ENCODE measurements at regions not wholly inside any gene's neighbourhood (a gene's known extent, or its start where the extent isn't known, plus 50 kb on each side); places are given as distances from the start of the nearest gene placed in this dataset.

- Mint-ChIP-seq H3K27me3 (ENCODE audit: low read depth) (no peaks in the 10 kb centered on the region), H3K9me3 (no peaks in the 10 kb centered on the region), H3K36me3 (no peaks in the 10 kb centered on the region), H3K27ac (no peak overlapping the region), H3K4me1 (no peaks in the 10 kb centered on the region), H3K4me3 (no peak overlapping the region)
- POLR2A ChIA-PET: no interaction called here
- no peak for TF ChIP-seq TCF7 (CRISPR knock-in tag; IDR thresholded peaks at IDR 0.05; ENCODE audit: low read depth)
- TF ChIP-seq ZMAT4 (CRISPR knock-in tag; IDR thresholded peaks at IDR 0.05): no peak
- TF ChIP-seq, protein P1, sequence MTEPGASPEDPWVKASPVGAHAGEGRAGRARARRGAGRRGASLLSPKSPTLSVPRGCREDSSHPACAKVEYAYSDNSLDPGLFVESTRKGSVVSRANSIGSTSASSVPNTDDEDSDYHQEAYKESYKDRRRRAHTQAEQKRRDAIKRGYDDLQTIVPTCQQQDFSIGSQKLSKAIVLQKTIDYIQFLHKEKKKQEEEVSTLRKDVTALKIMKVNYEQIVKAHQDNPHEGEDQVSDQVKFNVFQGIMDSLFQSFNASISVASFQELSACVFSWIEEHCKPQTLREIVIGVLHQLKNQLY (CRISPR knock-in tag; IDR thresholded peaks at IDR 0.05): no peak
- TF ChIP-seq, protein P2, sequence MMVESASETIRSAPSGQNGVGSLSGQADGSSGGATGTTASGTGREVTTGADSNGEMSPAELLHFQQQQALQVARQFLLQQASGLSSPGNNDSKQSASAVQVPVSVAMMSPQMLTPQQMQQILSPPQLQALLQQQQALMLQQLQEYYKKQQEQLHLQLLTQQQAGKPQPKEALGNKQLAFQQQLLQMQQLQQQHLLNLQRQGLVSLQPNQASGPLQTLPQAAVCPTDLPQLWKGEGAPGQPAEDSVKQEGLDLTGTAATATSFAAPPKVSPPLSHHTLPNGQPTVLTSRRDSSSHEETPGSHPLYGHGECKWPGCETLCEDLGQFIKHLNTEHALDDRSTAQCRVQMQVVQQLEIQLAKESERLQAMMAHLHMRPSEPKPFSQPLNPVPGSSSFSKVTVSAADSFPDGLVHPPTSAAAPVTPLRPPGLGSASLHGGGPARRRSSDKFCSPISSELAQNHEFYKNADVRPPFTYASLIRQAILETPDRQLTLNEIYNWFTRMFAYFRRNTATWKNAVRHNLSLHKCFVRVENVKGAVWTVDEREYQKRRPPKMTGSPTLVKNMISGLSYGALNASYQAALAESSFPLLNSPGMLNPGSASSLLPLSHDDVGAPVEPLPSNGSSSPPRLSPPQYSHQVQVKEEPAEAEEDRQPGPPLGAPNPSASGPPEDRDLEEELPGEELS (CRISPR knock-in tag; IDR thresholded peaks at IDR 0.05): no peak
- TF ChIP-seq ZNF423 (CRISPR knock-in tag; IDR thresholded peaks at IDR 0.05): no peak
- TF ChIP-seq HMGXB4 (CRISPR knock-in tag; IDR thresholded peaks at IDR 0.05): no peak
- no peak for TF ChIP-seq ZNF416 (CRISPR knock-in tag; IDR thresholded peaks at IDR 0.05)
- no peak for TF ChIP-seq RELA (CRISPR knock-in tag; IDR thresholded peaks at IDR 0.05; ENCODE audit: borderline replicate concordance)
- TF ChIP-seq TEAD1 (CRISPR knock-in tag; IDR thresholded peaks at IDR 0.05): no peak
- no peak for TF ChIP-seq FOXP1 (CRISPR knock-in tag; IDR thresholded peaks at IDR 0.05; ENCODE audit: borderline replicate concordance)
- no peak for TF ChIP-seq MXD4 (CRISPR knock-in tag; IDR thresholded peaks at IDR 0.05; ENCODE audit: borderline replicate concordance)
- TF ChIP-seq SMAD3 (CRISPR knock-in tag; IDR thresholded peaks at IDR 0.05; ENCODE audit: borderline replicate concordance): no peak
- TF ChIP-seq ERG (CRISPR knock-in tag; IDR thresholded peaks at IDR 0.05): no peak
- no peak for TF ChIP-seq ZNF317 (CRISPR knock-in tag; IDR thresholded peaks at IDR 0.05; ENCODE audit: borderline replicate concordance, low read depth)
- TF ChIP-seq, protein P3, sequence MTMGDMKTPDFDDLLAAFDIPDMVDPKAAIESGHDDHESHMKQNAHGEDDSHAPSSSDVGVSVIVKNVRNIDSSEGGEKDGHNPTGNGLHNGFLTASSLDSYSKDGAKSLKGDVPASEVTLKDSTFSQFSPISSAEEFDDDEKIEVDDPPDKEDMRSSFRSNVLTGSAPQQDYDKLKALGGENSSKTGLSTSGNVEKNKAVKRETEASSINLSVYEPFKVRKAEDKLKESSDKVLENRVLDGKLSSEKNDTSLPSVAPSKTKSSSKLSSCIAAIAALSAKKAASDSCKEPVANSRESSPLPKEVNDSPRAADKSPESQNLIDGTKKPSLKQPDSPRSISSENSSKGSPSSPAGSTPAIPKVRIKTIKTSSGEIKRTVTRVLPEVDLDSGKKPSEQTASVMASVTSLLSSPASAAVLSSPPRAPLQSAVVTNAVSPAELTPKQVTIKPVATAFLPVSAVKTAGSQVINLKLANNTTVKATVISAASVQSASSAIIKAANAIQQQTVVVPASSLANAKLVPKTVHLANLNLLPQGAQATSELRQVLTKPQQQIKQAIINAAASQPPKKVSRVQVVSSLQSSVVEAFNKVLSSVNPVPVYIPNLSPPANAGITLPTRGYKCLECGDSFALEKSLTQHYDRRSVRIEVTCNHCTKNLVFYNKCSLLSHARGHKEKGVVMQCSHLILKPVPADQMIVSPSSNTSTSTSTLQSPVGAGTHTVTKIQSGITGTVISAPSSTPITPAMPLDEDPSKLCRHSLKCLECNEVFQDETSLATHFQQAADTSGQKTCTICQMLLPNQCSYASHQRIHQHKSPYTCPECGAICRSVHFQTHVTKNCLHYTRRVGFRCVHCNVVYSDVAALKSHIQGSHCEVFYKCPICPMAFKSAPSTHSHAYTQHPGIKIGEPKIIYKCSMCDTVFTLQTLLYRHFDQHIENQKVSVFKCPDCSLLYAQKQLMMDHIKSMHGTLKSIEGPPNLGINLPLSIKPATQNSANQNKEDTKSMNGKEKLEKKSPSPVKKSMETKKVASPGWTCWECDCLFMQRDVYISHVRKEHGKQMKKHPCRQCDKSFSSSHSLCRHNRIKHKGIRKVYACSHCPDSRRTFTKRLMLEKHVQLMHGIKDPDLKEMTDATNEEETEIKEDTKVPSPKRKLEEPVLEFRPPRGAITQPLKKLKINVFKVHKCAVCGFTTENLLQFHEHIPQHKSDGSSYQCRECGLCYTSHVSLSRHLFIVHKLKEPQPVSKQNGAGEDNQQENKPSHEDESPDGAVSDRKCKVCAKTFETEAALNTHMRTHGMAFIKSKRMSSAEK (CRISPR knock-in tag; IDR thresholded peaks at IDR 0.05; ENCODE audit: borderline replicate concordance): no peak
- no peak for TF ChIP-seq ZNF232 (CRISPR knock-in tag; IDR thresholded peaks at IDR 0.05)
- TF ChIP-seq, protein P4, sequence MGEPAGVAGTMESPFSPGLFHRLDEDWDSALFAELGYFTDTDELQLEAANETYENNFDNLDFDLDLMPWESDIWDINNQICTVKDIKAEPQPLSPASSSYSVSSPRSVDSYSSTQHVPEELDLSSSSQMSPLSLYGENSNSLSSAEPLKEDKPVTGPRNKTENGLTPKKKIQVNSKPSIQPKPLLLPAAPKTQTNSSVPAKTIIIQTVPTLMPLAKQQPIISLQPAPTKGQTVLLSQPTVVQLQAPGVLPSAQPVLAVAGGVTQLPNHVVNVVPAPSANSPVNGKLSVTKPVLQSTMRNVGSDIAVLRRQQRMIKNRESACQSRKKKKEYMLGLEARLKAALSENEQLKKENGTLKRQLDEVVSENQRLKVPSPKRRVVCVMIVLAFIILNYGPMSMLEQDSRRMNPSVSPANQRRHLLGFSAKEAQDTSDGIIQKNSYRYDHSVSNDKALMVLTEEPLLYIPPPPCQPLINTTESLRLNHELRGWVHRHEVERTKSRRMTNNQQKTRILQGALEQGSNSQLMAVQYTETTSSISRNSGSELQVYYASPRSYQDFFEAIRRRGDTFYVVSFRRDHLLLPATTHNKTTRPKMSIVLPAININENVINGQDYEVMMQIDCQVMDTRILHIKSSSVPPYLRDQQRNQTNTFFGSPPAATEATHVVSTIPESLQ (CRISPR knock-in tag; IDR thresholded peaks at IDR 0.05): no peak
- TF ChIP-seq ZNF121 (CRISPR knock-in tag; IDR thresholded peaks at IDR 0.05): no peak
- TF ChIP-seq GRHL2 (CRISPR knock-in tag; IDR thresholded peaks at IDR 0.05; ENCODE audit: insufficient replicate concordance, severe bottlenecking): no peak
- no peak for DNase-seq (ENCODE audit: low spot score)
- CTCF ChIA-PET: interaction anchor here (1.1 to 1.4 kb wide), 2 partner anchors 303 to 677 kb away, joined by 3 to 4 read pairs; no protein-coding TSS in a partner anchor
- ATAC-seq: no peak
These were observed 361.9 kb downstream of the MTRR start for GRCh38 chr5:8230868-8231267.
